DND-41 (cell line): ENCODE measurements at regions not wholly inside any gene's neighbourhood (a gene's known extent, or its start where the extent isn't known, plus 50 kb on each side); places are given as distances from the start of the nearest gene placed in this dataset.

Source experiments
- CTCF ChIP-seq: IDR thresholded peaks from 2 replicates; pipeline ENCODE4 v1.5.1; 2012; ENCODE audit warnings: borderline replicate concordance, low read length, moderate library complexity, mild to moderate bottlenecking; ENCODE audit not compliant: poor library complexity, severe bottlenecking; ENCODE audit errors: extremely low read depth
- EZH2 ChIP-seq: IDR thresholded peaks from 3 replicates; pipeline ENCODE4 v1.6.1; 2012; ENCODE audit warnings: borderline replicate concordance, low read depth, mild to moderate bottlenecking, moderate library complexity, low read length, inconsistent platforms; ENCODE audit not compliant: severe bottlenecking

GRCh38 chr6:40894962-40895799 is 143.8 kb downstream of the UNC5CL start:
- TF ChIP-seq CTCF (peak; percentile 35), EZH2 (no peak)
